Dendritic cell treated with granulocyte-macrophage colony-stimulating factor and Interleukin-4, amounts not matched to agents 40 ng/mL and 50 ng/mL, for 4 days (primary cell): ENCODE measurements at regions not wholly inside any gene's neighbourhood (a gene's known extent, or its start where the extent isn't known, plus 50 kb on each side); places are given as distances from the start of the nearest gene placed in this dataset.

Experiments
- H3K27ac Mint-ChIP-seq: one replicate; pipeline ENCODE4 v1.8.0; 2022; ENCODE audit warnings: mild to moderate bottlenecking, mixed read lengths
- H3K27me3 Mint-ChIP-seq: one replicate; pipeline ENCODE4 v1.8.0; 2022; ENCODE audit warnings: mild to moderate bottlenecking, mixed read lengths
- H3K36me3 Mint-ChIP-seq: one replicate; pipeline ENCODE4 v1.8.0; 2022; ENCODE audit warnings: low read depth, mixed read lengths
- H3K4me1 Mint-ChIP-seq: one replicate; pipeline ENCODE4 v1.8.0; 2022; ENCODE audit warnings: low read depth, mixed read lengths
- H3K4me3 Mint-ChIP-seq: one replicate; pipeline ENCODE4 v1.8.0; 2022; ENCODE audit warnings: mild to moderate bottlenecking, moderate library complexity, mixed read lengths
- H3K9me3 Mint-ChIP-seq: one replicate; pipeline ENCODE4 v1.8.0; 2022; ENCODE audit warnings: mixed read lengths
- intact Hi-C: fragments of 100-400 bp; cut with micrococcal nuclease; formaldehyde crosslinking; loops from one replicate; pipeline ENCODE4 v1.15.0; 2022

- Mint-ChIP-seq H3K4me1 (peaks cover 50% of the 10 kb centered on the region), H3K9me3 (no peaks in the 10 kb centered on the region), H3K27me3 (peaks cover 12% of the 10 kb centered on the region), H3K27ac (peak overlapping the region; percentile 56), H3K36me3 (no peaks in the 10 kb centered on the region), H3K4me3 (no peak overlapping the region)
- intact Hi-C loops: no loop called here
These were observed 213.6 kb upstream of the S1PR3 start for GRCh38 chr9:88777498-88778312.

- no peak overlapping the region for H3K27ac Mint-ChIP-seq
- intact Hi-C loops: no loop called here
- no peaks in the 10 kb centered on the region for H3K9me3 Mint-ChIP-seq
- H3K36me3 Mint-ChIP-seq: no peaks in the 10 kb centered on the region
- no peak overlapping the region for H3K4me3 Mint-ChIP-seq
- H3K4me1 Mint-ChIP-seq: peaks cover 32% of the 10 kb centered on the region
- H3K27me3 Mint-ChIP-seq: peaks cover 26% of the 10 kb centered on the region
These were observed 209.5 kb upstream of the S1PR3 start for GRCh38 chr9:88781628-88782391.

- H3K36me3 Mint-ChIP-seq: no peaks in the 10 kb centered on the region
- no peak overlapping the region for H3K27ac Mint-ChIP-seq
- no peak overlapping the region for H3K4me3 Mint-ChIP-seq
- H3K9me3 Mint-ChIP-seq: no peaks in the 10 kb centered on the region
- peaks cover 31% of the 10 kb centered on the region for H3K27me3 Mint-ChIP-seq
- peaks cover 19% of the 10 kb centered on the region for H3K4me1 Mint-ChIP-seq
- intact Hi-C loops: no loop called here
These were observed 208.1 kb upstream of the S1PR3 start for GRCh38 chr9:88782931-88783710.

- Mint-ChIP-seq H3K27ac (no peak overlapping the region), H3K4me1 (peaks cover 14% of the 10 kb centered on the region), H3K27me3 (peaks cover 36% of the 10 kb centered on the region), H3K9me3 (no peaks in the 10 kb centered on the region), H3K36me3 (no peaks in the 10 kb centered on the region), H3K4me3 (no peak overlapping the region)
- intact Hi-C loops: no loop called here
These were observed 207.6 kb upstream of the S1PR3 start for GRCh38 chr9:88783711-88784083.

GRCh38 chr9:88784960-88785359, 206.3 kb upstream of the S1PR3 start:
- intact Hi-C loops: no loop called here
- Mint-ChIP-seq H3K36me3 (no peaks in the 10 kb centered on the region), H3K27me3 (peaks cover 40% of the 10 kb centered on the region), H3K4me3 (no peak overlapping the region), H3K4me1 (peaks cover 13% of the 10 kb centered on the region), H3K9me3 (no peaks in the 10 kb centered on the region), H3K27ac (no peak overlapping the region)

GRCh38 chr9:88786291-88787079, 204.8 kb upstream of the S1PR3 start:
- H3K4me1 Mint-ChIP-seq: peaks cover 13% of the 10 kb centered on the region
- intact Hi-C loops: no loop called here
- no peak overlapping the region for H3K27ac Mint-ChIP-seq
- no peaks in the 10 kb centered on the region for H3K9me3 Mint-ChIP-seq
- peaks cover 44% of the 10 kb centered on the region for H3K27me3 Mint-ChIP-seq
- no peaks in the 10 kb centered on the region for H3K36me3 Mint-ChIP-seq
- no peak overlapping the region for H3K4me3 Mint-ChIP-seq

GRCh38 chr9:88789785-88790184, 201.5 kb upstream of the S1PR3 start:
- Mint-ChIP-seq H3K27me3 (peaks cover 33% of the 10 kb centered on the region), H3K4me1 (no peaks in the 10 kb centered on the region), H3K36me3 (no peaks in the 10 kb centered on the region), H3K4me3 (no peak overlapping the region), H3K27ac (no peak overlapping the region), H3K9me3 (no peaks in the 10 kb centered on the region)
- intact Hi-C loops: no loop called here

- no peak overlapping the region for H3K27ac Mint-ChIP-seq
- intact Hi-C loops: no loop called here
- H3K36me3 Mint-ChIP-seq: no peaks in the 10 kb centered on the region
- no peaks in the 10 kb centered on the region for H3K4me1 Mint-ChIP-seq
- no peak overlapping the region for H3K4me3 Mint-ChIP-seq
- peaks cover 7% of the 10 kb centered on the region for H3K9me3 Mint-ChIP-seq
- peaks cover 33% of the 10 kb centered on the region for H3K27me3 Mint-ChIP-seq
These were observed 200.0 kb upstream of the S1PR3 start for GRCh38 chr9:88791105-88791805.

- Mint-ChIP-seq H3K27me3 (peaks cover 31% of the 10 kb centered on the region), H3K27ac (no peak overlapping the region), H3K4me3 (no peak overlapping the region), H3K4me1 (no peaks in the 10 kb centered on the region), H3K36me3 (no peaks in the 10 kb centered on the region), H3K9me3 (peaks cover 17% of the 10 kb centered on the region)
- intact Hi-C loops: no loop called here
These were observed 198.8 kb upstream of the S1PR3 start for GRCh38 chr9:88792502-88792901.

- Mint-ChIP-seq H3K36me3 (no peaks in the 10 kb centered on the region), H3K4me1 (no peaks in the 10 kb centered on the region), H3K27ac (no peak overlapping the region), H3K4me3 (no peak overlapping the region), H3K27me3 (peaks cover 25% of the 10 kb centered on the region), H3K9me3 (peaks cover 17% of the 10 kb centered on the region)
- intact Hi-C loops: no loop called here
These were observed 197.2 kb upstream of the S1PR3 start for GRCh38 chr9:88794100-88794499.

GRCh38 chr9:88796947-88797346, 194.3 kb upstream of the S1PR3 start:
- intact Hi-C loops: no loop called here
- peaks cover 37% of the 10 kb centered on the region for H3K27me3 Mint-ChIP-seq
- H3K4me3 Mint-ChIP-seq: no peak overlapping the region
- no peaks in the 10 kb centered on the region for H3K4me1 Mint-ChIP-seq
- H3K36me3 Mint-ChIP-seq: no peaks in the 10 kb centered on the region
- no peak overlapping the region for H3K27ac Mint-ChIP-seq
- peaks cover 17% of the 10 kb centered on the region for H3K9me3 Mint-ChIP-seq

- Mint-ChIP-seq H3K9me3 (peaks cover 17% of the 10 kb centered on the region), H3K27me3 (peaks cover 46% of the 10 kb centered on the region), H3K36me3 (no peaks in the 10 kb centered on the region), H3K4me3 (no peak overlapping the region), H3K4me1 (peaks cover 2% of the 10 kb centered on the region), H3K27ac (no peak overlapping the region)
- intact Hi-C loops: no loop called here
These were observed 192.8 kb upstream of the S1PR3 start for GRCh38 chr9:88798476-88798875.
